Cardiac fibroblast (primary cell): ENCODE measurements at regions not wholly inside any gene's neighbourhood (a gene's known extent, or its start where the extent isn't known, plus 50 kb on each side); places are given as distances from the start of the nearest gene placed in this dataset.
A peak's percentile ranks its signal among the peaks of the same experiment; 100 is the strongest.

ENCODE experiments used
- DNase-seq, 2 donors: peaks; one replicate each; pipeline versions ENCODE4 v3.0.0 to v3.0.0-alpha.2; 2010; ENCODE audit warnings: low read depth in 2 of 2
- H3K4me3 ChIP-seq, 2 donors: replicated peaks in 1 of 2; 1 replicate in 1 of 2; 2 replicates in 1 of 2; pipeline ENCODE4 v1.5.1; 2011; ENCODE audit warnings: low read depth in 2 of 2, low read length in 2 of 2, mild to moderate bottlenecking in 2 of 2, moderate library complexity in 1 of 2
- CTCF ChIP-seq: IDR thresholded peaks from one replicate; pipeline ENCODE4 v1.5.1; 2011; ENCODE audit warnings: low read depth, mild to moderate bottlenecking, low read length, inconsistent platforms

GRCh38 chr10:33935350-33935749, 600.9 kb upstream of the NRP1 start:
- no peak for TF ChIP-seq CTCF
- H3K4me3 ChIP-seq: no peak overlapping the region
- no peak for DNase-seq

- DNase-seq: no peak
- no peak overlapping the region for H3K4me3 ChIP-seq
- no peak for TF ChIP-seq CTCF
Observed at GRCh38 chr10:33930079-33930478, 595.6 kb upstream of the NRP1 start.

GRCh38 chr10:33927347-33927746, 592.9 kb upstream of the NRP1 start:
- no peak overlapping the region for H3K4me3 ChIP-seq
- no peak for TF ChIP-seq CTCF
- DNase-seq: peak; percentile 38 to 55

DNA sequence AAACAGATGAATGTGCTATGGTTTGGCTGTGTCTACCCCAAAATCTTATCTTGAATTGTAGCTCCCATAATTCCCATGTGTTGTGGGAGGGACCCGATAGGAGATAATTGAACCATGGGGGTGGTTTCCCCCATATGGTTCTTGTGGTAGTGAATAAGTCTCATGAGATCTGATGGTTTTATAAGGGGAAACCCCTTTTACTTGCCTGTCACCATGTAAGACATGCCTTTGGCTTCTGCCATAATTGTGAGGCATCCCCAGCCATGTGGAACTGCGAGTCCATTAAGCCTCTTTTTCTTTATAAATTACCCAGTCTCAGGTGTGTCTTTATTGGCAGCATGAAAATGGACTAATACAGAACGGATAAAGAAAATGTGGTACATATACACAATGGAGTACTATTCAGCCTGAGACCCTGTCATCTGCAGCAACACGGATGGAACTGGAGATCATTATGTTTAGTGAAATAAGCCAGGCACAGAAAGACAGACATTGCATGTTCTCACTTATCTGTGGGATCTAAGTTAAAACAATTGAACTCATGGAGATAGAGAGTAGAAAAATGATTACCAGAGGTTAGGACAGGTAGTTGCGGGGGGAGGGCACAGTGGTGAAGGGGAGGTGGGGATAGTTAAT, 587.6 kb upstream of the NRP1 start:
- no peak for TF ChIP-seq CTCF
- no peak overlapping the region for H3K4me3 ChIP-seq
- no peak for DNase-seq

DNA sequence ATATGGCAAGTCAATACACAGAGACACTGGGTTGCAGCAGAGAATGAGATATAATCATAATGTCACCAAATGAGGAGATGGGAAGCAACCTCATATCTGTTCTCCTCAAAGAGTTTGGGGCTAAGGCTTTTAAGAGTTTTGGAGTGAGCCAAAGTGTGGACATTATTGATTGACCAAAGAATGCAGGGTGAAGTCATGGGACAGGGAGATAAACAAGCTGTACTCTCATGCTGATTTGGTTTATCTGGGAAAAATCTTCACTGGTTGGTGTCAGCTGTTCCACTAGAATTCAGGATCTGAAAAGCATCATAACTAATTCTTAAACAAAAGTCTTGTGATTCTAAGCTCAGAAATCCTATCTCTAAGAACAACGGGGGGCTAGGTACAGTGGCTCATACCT, 585.9 kb upstream of the NRP1 start:
- H3K4me3 ChIP-seq: no peak overlapping the region
- no peak for DNase-seq
- no peak for TF ChIP-seq CTCF

DNA sequence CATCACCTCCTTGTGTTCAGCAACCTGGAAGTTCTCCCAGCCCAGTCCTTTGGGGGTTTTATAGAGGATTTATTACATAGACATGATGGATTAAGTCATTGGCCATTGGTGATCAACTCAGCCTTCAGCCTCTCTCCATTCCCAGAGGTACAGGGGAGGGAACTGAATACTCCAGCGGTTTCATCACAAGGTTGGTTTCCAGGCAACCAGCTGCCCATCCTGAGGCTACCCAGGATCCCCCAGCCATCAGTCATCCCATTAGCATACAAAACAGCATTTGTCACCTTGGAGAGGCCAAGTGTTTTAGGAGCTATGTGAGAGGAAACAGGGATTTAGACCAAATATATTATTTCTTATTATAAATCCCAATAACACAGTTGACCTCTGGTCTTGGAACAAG, 584.8 kb upstream of the NRP1 start:
- TF ChIP-seq CTCF: no peak
- H3K4me3 ChIP-seq: no peak overlapping the region
- DNase-seq: no peak
